ENCODE measurements at regions not wholly inside any gene's neighbourhood (a gene's known extent, or its start where the extent isn't known, plus 50 kb on each side); places are given as distances from the start of the nearest gene placed in this dataset.

DNA sequence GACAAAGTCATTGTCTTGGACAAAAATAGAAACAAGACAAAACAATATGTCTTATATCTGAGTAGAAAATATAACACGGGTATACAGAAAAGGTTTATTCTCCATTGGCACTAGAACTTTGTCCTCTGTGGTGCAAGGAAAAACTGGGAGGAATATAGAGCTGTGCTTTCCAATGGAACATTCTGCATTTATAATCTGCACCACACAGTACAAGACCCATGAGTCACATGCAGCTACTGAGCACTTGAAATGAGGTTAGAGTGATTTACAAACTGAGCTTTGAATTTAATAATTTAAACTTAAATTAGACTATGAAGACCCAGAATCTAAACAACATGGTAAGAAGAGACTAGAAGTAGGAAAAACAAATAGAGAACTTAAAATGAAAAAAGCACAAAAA, 86.1 kb downstream of the RAP2A start:
- TF ChIP-seq CTCF (conservative IDR thresholded peaks at IDR 0.05 in 1 of 2, IDR thresholded peaks at IDR 0.05 in 1 of 2; ENCODE audit: extremely low read depth in 1 of 2, insufficient read depth in 1 of 2, low read depth in 1 of 2, low read length in 2 of 2): no peak
- no peak for TF ChIP-seq EZH2 (IDR thresholded peaks at IDR 0.05; ENCODE audit: borderline replicate concordance, low read length)
